Endodermal cell (in vitro differentiated cells): ENCODE measurements at regions not wholly inside any gene's neighbourhood (a gene's known extent, or its start where the extent isn't known, plus 50 kb on each side); places are given as distances from the start of the nearest gene placed in this dataset.

Experiments
- DNase-seq: peaks from one replicate; pipeline ENCODE4 v3.0.0-alpha.2; 2017
- H3K27ac ChIP-seq: 2 replicates; pipeline ENCODE4 v1.5.1; 2013; ENCODE audit warnings: mild to moderate bottlenecking, low read depth, low read length, moderate library complexity
- H3K27me3 ChIP-seq: 2 replicates; pipeline ENCODE4 v1.6.1; 2013; ENCODE audit warnings: mild to moderate bottlenecking, low read length, moderate library complexity; ENCODE audit not compliant: insufficient read depth, control insufficient read depth, poor library complexity, severe bottlenecking
- H3K36me3 ChIP-seq: 2 replicates; pipeline ENCODE4 v1.7.0; 2013; ENCODE audit warnings: mild to moderate bottlenecking, low read length, moderate library complexity; ENCODE audit not compliant: control insufficient read depth, insufficient read depth
- H3K4me1 ChIP-seq: one replicate; pipeline ENCODE4 v1.7.0; 2013; ENCODE audit warnings: low read length; ENCODE audit not compliant: control insufficient read depth, insufficient read depth
- H3K4me3 ChIP-seq: 2 replicates; pipeline ENCODE4 v1.5.1; 2013; ENCODE audit warnings: mild to moderate bottlenecking, low read length, moderate library complexity
- H3K9ac ChIP-seq: 2 replicates; pipeline ENCODE4 v1.6.1; 2013; ENCODE audit warnings: mild to moderate bottlenecking, low read length, moderate library complexity; ENCODE audit not compliant: poor library complexity, severe bottlenecking; ENCODE audit errors: extremely low read depth
- H3K9me3 ChIP-seq: 2 replicates; pipeline ENCODE4 v1.6.1; 2013; ENCODE audit warnings: mild to moderate bottlenecking, low read length, moderate library complexity; ENCODE audit not compliant: control insufficient read depth
- H3K27ac Mint-ChIP-seq: 2 replicates; pipeline ENCODE4 v1.8.0; 2020; ENCODE audit warnings: mixed read lengths
- H3K27me3 Mint-ChIP-seq: 2 replicates; pipeline ENCODE4 v1.8.0; 2021; ENCODE audit warnings: mild to moderate bottlenecking, mixed read lengths; ENCODE audit not compliant: insufficient read depth
- H3K36me3 Mint-ChIP-seq: 2 replicates; pipeline ENCODE4 v1.8.0; 2020; ENCODE audit warnings: low read depth, mixed read lengths
- H3K4me1 Mint-ChIP-seq: 2 replicates; pipeline ENCODE4 v1.8.0; 2020; ENCODE audit warnings: mixed read lengths
- H3K4me3 Mint-ChIP-seq: 2 replicates; pipeline ENCODE4 v1.8.0; 2020; ENCODE audit warnings: mild to moderate bottlenecking, moderate library complexity, mixed read lengths
- H3K9me3 Mint-ChIP-seq: 2 replicates; pipeline ENCODE4 v1.8.0; 2020; ENCODE audit warnings: mild to moderate bottlenecking, mixed read lengths
- WGBS, 2 experiments: methylation state at CpG; one replicate each; pipeline versions ENCODE4 v1.1.5 to v1.1.7; 2013; ENCODE audit warnings: missing lambda C conversion rate in 2 of 2, mixed read lengths in 1 of 2; ENCODE audit not compliant: insufficient coverage in 1 of 2, insufficient read length in 1 of 2; 5-methylcytosine and 5-hydroxymethylcytosine counted together
- TF ChIP-seq, protein P1 (sequence below): fragments of 200-600 bp; sonication (generic); conservative IDR thresholded peaks from 2 replicates; pipeline ENCODE4 v1.5.0; 2021; ENCODE audit warnings: antibody characterized with exemption, mild to moderate bottlenecking

DNA sequence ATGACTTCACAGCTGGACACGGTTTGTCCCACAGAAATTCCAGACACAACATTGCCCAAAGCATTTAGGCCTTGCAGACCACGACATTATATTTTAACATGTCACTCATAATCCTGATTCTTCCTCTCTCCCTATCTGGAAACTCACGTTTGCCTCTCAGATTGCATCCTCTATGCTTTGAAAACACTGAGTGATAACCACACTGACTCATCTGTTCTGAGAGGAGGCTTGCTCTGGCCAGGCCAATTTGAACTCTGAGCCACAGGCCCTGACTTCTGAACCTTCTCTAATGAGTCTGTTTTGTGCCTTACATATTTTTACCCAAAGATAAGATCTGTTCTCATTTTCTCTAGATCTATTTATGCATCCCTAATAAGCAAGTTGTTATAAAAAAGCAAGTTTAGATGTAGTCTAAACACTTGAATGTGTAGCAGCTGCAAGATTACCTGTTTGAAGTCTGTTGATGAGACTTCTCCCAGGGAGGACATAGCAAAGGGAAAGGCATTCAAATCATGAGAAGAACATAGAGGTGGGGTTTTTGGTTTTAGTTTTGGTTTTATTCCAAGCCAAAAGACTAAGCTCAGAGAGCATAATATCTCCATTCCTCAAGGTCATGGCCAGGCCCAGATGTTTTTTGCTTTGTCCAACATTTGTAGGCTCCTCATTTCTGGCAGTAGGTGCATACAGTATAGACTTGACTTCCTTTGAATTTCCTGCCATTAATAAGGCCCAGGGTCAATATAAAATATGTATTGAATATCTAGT, 234.4 kb upstream of the LRTM1 start:
- no peaks in the 10 kb centered on the region for H3K9me3 Mint-ChIP-seq
- H3K4me3 Mint-ChIP-seq, result no peak overlapping the region
- no peaks in the 10 kb centered on the region for H3K4me1 Mint-ChIP-seq
- WGBS, 2 experiments, result 75 to 81% methylated on average over 2 to 3 of the region's 3 CpGs
- no peaks in the 10 kb centered on the region for H3K27me3 Mint-ChIP-seq
- no peaks in the 10 kb centered on the region for H3K4me1 ChIP-seq
- TF ChIP-seq, protein P1, sequence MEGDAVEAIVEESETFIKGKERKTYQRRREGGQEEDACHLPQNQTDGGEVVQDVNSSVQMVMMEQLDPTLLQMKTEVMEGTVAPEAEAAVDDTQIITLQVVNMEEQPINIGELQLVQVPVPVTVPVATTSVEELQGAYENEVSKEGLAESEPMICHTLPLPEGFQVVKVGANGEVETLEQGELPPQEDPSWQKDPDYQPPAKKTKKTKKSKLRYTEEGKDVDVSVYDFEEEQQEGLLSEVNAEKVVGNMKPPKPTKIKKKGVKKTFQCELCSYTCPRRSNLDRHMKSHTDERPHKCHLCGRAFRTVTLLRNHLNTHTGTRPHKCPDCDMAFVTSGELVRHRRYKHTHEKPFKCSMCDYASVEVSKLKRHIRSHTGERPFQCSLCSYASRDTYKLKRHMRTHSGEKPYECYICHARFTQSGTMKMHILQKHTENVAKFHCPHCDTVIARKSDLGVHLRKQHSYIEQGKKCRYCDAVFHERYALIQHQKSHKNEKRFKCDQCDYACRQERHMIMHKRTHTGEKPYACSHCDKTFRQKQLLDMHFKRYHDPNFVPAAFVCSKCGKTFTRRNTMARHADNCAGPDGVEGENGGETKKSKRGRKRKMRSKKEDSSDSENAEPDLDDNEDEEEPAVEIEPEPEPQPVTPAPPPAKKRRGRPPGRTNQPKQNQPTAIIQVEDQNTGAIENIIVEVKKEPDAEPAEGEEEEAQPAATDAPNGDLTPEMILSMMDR, result no peak
- no peaks in the 10 kb centered on the region for H3K27me3 ChIP-seq
- no peak overlapping the region for H3K27ac Mint-ChIP-seq
- no peaks in the 10 kb centered on the region for H3K36me3 Mint-ChIP-seq
- DNase-seq, result no peak
- H3K36me3 ChIP-seq, result no peaks in the 10 kb centered on the region
- no peak overlapping the region for H3K9ac ChIP-seq
- H3K27ac ChIP-seq, result no peak overlapping the region
- H3K4me3 ChIP-seq, result no peak overlapping the region
- H3K9me3 ChIP-seq, result no peaks in the 10 kb centered on the region

GRCh38 chr3:55161231-55161630, 233.4 kb upstream of the LRTM1 start:
- Mint-ChIP-seq H3K36me3 (no peaks in the 10 kb centered on the region), H3K4me1 (no peaks in the 10 kb centered on the region), H3K9me3 (no peaks in the 10 kb centered on the region), H3K27ac (no peak overlapping the region), H3K27me3 (no peaks in the 10 kb centered on the region), H3K4me3 (no peak overlapping the region)
- no peaks in the 10 kb centered on the region for H3K36me3 ChIP-seq
- no peak overlapping the region for H3K27ac ChIP-seq
- no peak overlapping the region for H3K4me3 ChIP-seq
- TF ChIP-seq, protein P1, result no peak
- no peak overlapping the region for H3K9ac ChIP-seq
- no peaks in the 10 kb centered on the region for H3K27me3 ChIP-seq
- 94% methylated on average over 2 to 3 of the region's 3 CpGs for WGBS, 2 experiments
- DNase-seq, result no peak
- no peaks in the 10 kb centered on the region for H3K9me3 ChIP-seq
- no peaks in the 10 kb centered on the region for H3K4me1 ChIP-seq

DNA sequence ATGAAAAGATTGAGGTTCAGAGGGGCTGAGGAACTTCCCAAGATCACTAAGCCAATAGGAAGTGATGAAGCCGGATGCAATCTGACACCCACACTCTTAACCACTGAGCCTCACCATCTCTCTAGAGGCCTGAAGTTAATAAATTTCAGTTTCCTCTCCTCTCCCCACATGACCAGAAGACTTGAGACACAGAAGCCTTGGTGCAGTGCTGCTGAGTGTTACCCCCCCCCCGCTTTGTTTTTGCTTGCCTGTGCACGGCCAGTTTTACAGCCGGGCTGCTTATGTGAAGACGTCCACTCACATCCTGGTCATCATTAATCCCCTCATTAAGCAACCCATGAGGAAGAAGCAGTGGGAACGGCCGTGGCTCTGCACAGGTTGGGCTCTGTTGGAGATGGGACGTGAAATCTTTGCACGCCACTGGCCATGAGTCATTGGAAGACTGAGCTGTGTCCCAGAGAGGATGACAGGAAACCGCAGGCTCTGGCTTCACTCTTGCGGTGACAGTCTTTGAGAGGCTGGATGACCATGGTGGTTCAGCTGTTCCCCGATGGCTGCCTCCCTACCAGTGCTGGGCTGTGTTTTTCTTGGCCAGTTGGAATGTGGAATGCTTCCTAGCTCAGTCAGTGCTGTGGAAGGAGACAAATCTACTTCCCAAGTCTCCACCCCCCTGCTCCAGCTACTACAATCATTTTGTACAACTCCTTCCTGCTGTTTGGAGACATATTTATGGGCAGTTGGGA, 232.6 kb upstream of the LRTM1 start:
- H3K4me3 ChIP-seq, result no peak overlapping the region
- H3K27me3 Mint-ChIP-seq, result no peaks in the 10 kb centered on the region
- no peaks in the 10 kb centered on the region for H3K27me3 ChIP-seq
- no peak overlapping the region for H3K9ac ChIP-seq
- H3K36me3 Mint-ChIP-seq, result no peaks in the 10 kb centered on the region
- H3K4me1 Mint-ChIP-seq, result no peaks in the 10 kb centered on the region
- H3K27ac Mint-ChIP-seq, result no peak overlapping the region
- no peak overlapping the region for H3K4me3 Mint-ChIP-seq
- no peaks in the 10 kb centered on the region for H3K9me3 ChIP-seq
- no peaks in the 10 kb centered on the region for H3K4me1 ChIP-seq
- TF ChIP-seq, protein P1, result no peak
- no peaks in the 10 kb centered on the region for H3K36me3 ChIP-seq
- peak overlapping the region; percentile 13 for H3K27ac ChIP-seq
- DNase-seq, result no peak
- H3K9me3 Mint-ChIP-seq, result no peaks in the 10 kb centered on the region
- WGBS, 2 experiments, result 88% methylated on average over 12 of the region's 12 CpGs; no CpG with 5 or more reads in 1 of the 2 experiments
